K562 (cell line): ENCODE measurements at regions not wholly inside any gene's neighbourhood (a gene's known extent, or its start where the extent isn't known, plus 50 kb on each side); places are given as distances from the start of the nearest gene placed in this dataset.

Experiments
- ATAC-seq: fragments of 200-7000 bp; cut with Tn5 transposase; 3 replicates; pipeline ENCODE4 v1.9.1; 2020; ENCODE audit warnings: moderate library complexity
- BruUV-seq: library from RNA; stranded (reverse); fragments of 400-500 nt; replicated peaks from 2 replicates; lab custom pipeline; 2021; lab: Mats Ljungman, UMichigan
- CTCF ChIA-PET: fragments of 300-600 bp; formaldehyde crosslinking; extraction: SDS; loops from one replicate; lab custom pipeline; 2021; ENCODE audit warnings: low intra/inter-chr PET ratio; lab: Yijun Ruan, JAX
- POLR2A ChIA-PET: fragments of 300-600, 350-650 bp; sonication (Branson Sonifier 250); formaldehyde crosslinking; extraction: SDS; loops from one replicate; lab custom pipeline; 2021; ENCODE audit warnings: antibody characterized with exemption, inconsistent platforms; lab: Yijun Ruan, JAX
- DNase-seq, 4 experiments: peaks; one replicate each; pipeline versions ENCODE4 v3.0.0 to v3.0.0-alpha.2; 2011 to 2018; ENCODE audit warnings: low spot score in 3 of 4, mixed read lengths in 3 of 4; ENCODE audit errors: extremely low read depth in 1 of 4
- FAIRE-seq: peaks from 2 replicates; lab custom pipeline; 2011; peaks lifted over from hg19 to GRCh38; lab: Jason Lieb, UNC
- H2AFZ ChIP-seq: 2 replicates; pipeline ENCODE4 v1.6.0; 2011; ENCODE audit warnings: low read depth, low read length, control low read depth, inconsistent platforms
- H3K27ac ChIP-seq: fragments of 200-600 bp; 3 replicates; pipeline ENCODE4 v1.8.0; 2011; ENCODE audit warnings: low read depth, mild to moderate bottlenecking, control low read depth, inconsistent platforms, low read length, moderate library complexity, mixed read lengths; ENCODE audit errors: extremely low read depth
- H3K27me3 ChIP-seq, 2 experiments: fragments of 300-600 bp in 1 of 2; 2 replicates in 1 of 2; 3 replicates in 1 of 2; pipeline versions ENCODE4 v1.6.0 to v1.8.0; 2011; ENCODE audit warnings: inconsistent platforms in 2 of 2, low read length in 2 of 2, mild to moderate bottlenecking in 1 of 2, mixed read lengths in 1 of 2, moderate library complexity in 1 of 2; ENCODE audit not compliant: control insufficient read depth in 2 of 2, insufficient read depth in 2 of 2
- H3K36me3 ChIP-seq: fragments of 300-600 bp; 3 replicates; pipeline ENCODE4 v1.8.0; 2011; ENCODE audit warnings: mild to moderate bottlenecking, low read length, inconsistent platforms; ENCODE audit not compliant: control insufficient read depth, insufficient read depth
- H3K4me1 ChIP-seq, 2 experiments: fragments of 200-600 bp in 1 of 2; replicated peaks in 1 of 2; 2 replicates in 1 of 2; 3 replicates in 1 of 2; pipeline versions ENCODE4 v1.5.1 to v1.8.0; 2011; ENCODE audit warnings: inconsistent platforms in 2 of 2, low read length in 2 of 2, mild to moderate bottlenecking in 1 of 2, mixed read lengths in 1 of 2, moderate library complexity in 1 of 2; ENCODE audit not compliant: control insufficient read depth in 2 of 2, insufficient read depth in 2 of 2
- H3K4me2 ChIP-seq: 2 replicates; pipeline ENCODE4 v1.6.1; 2011; ENCODE audit warnings: low read length, control low read depth, inconsistent platforms, mixed read lengths; ENCODE audit not compliant: insufficient read depth
- H3K4me3 ChIP-seq: fragments of 200-600 bp; sonication (generic), shearing (Covaris generic); 2 replicates; pipeline ENCODE4 v1.5.1; 2016; ENCODE audit warnings: control low read depth, inconsistent platforms
- H3K79me2 ChIP-seq: fragments of 200-600 bp; 3 replicates; pipeline ENCODE4 v1.8.0; 2011; ENCODE audit warnings: low read length, inconsistent platforms; ENCODE audit not compliant: control insufficient read depth, insufficient read depth
- H3K9ac ChIP-seq, 2 experiments: 2 replicates each; pipeline versions ENCODE4 v1.6.0 to v1.6.1; 2011; ENCODE audit warnings: low read depth in 2 of 2, low read length in 2 of 2, control low read depth in 1 of 2, inconsistent platforms in 1 of 2, mild to moderate bottlenecking in 1 of 2, mixed read lengths in 1 of 2; ENCODE audit not compliant: insufficient read depth in 1 of 2
- H3K9me1 ChIP-seq: one replicate; pipeline ENCODE4 v1.6.0; 2011; ENCODE audit warnings: inconsistent platforms, mild to moderate bottlenecking, low read length, moderate library complexity; ENCODE audit not compliant: control insufficient read depth, insufficient read depth
- H3K9me3 ChIP-seq: replicated peaks from 2 replicates; pipeline ENCODE4 v1.5.1; 2011; ENCODE audit warnings: low read depth, low read length, inconsistent platforms; ENCODE audit not compliant: control insufficient read depth, insufficient read depth
- H4K20me1 ChIP-seq: replicated peaks from 2 replicates; pipeline ENCODE4 v1.6.1; 2011; ENCODE audit warnings: low read length, inconsistent platforms, mixed read lengths; ENCODE audit not compliant: control insufficient read depth, insufficient read depth
- BACH1 ChIP-seq: fragments of 200-800 bp; sonication (Bioruptor generic); IDR thresholded peaks from 2 replicates; pipeline ENCODE4 v1.6.1; 2016; ENCODE audit warnings: missing genetic modification characterization, missing compliant biosample characterization
- E2F3 ChIP-seq: fragments of 250-450 bp; sonication (Bioruptor Pico); IDR thresholded peaks from 2 replicates; pipeline ENCODE4 v1.4.0; 2020; ENCODE audit warnings: mild to moderate bottlenecking
- E2F8 ChIP-seq: fragments of 450-650 bp; IDR thresholded peaks from 2 replicates; pipeline ENCODE4 v1.7.1; 2018; ENCODE audit warnings: mild to moderate bottlenecking, low read depth; ENCODE audit not compliant: partially characterized antibody
- GATAD2A ChIP-seq: fragments of 450-650 bp; IDR thresholded peaks from 2 replicates; pipeline ENCODE4 v1.6.1; 2017
- MBD1 ChIP-seq: fragments of 250-450 bp; sonication (Bioruptor Pico); IDR thresholded peaks from 2 replicates; pipeline ENCODE4 v1.8.0; 2022; ENCODE audit warnings: inconsistent platforms
- MEF2D ChIP-seq: conservative IDR thresholded peaks from 2 replicates; pipeline ENCODE4 v1.6.1; 2016; ENCODE audit warnings: low read depth, missing genetic modification characterization, missing compliant biosample characterization
- MIER1 ChIP-seq: fragments of 450-650 bp; IDR thresholded peaks from 2 replicates; pipeline ENCODE4 v1.6.1; 2016; ENCODE audit warnings: antibody characterized with exemption, mild to moderate bottlenecking, low read depth
- NR2F6 ChIP-seq: fragments of 450-650 bp; formaldehyde crosslinking; IDR thresholded peaks from 2 replicates; pipeline ENCODE4 v1.4.0; 2020; ENCODE audit warnings: mild to moderate bottlenecking
- PHB ChIP-seq: fragments of 250-450 bp; sonication (Bioruptor Pico); IDR thresholded peaks from 2 replicates; pipeline ENCODE4 v1.5.0; 2021
- RBM17 ChIP-seq: fragments of 200-400 bp; formaldehyde crosslinking; IDR thresholded peaks from 2 replicates; pipeline ENCODE4 v1.6.1; 2017; ENCODE audit warnings: low read depth, mild to moderate bottlenecking, low read length, borderline replicate concordance
- RFX1 ChIP-seq: fragments of 450-650 bp; IDR thresholded peaks from 2 replicates; pipeline ENCODE4 v1.6.1; 2016; ENCODE audit warnings: mild to moderate bottlenecking, moderate library complexity
- SMAD2 ChIP-seq: fragments of 150-350 bp; IDR thresholded peaks from 2 replicates; pipeline ENCODE4 v1.6.1; 2014; ENCODE audit warnings: low read depth, mild to moderate bottlenecking, low read length
- SNRNP70 ChIP-seq: fragments of 200-400 bp; formaldehyde crosslinking; optimal IDR thresholded peaks from 2 replicates; pipeline ENCODE3; 2017; ENCODE audit warnings: low read depth, low read length
- SRSF7 ChIP-seq: fragments of 200-400 bp; formaldehyde crosslinking; optimal IDR thresholded peaks from 2 replicates; pipeline ENCODE3; 2017; ENCODE audit warnings: mild to moderate bottlenecking, low read depth, low read length
- THRA ChIP-seq: fragments of 450-650 bp; IDR thresholded peaks from 2 replicates; pipeline ENCODE4 v1.6.1; 2017; ENCODE audit warnings: mild to moderate bottlenecking, moderate library complexity
- ZNF644 ChIP-seq: fragments of 200-800 bp; sonication (Bioruptor generic); IDR thresholded peaks from 2 replicates; pipeline ENCODE4 v1.6.1; 2016; ENCODE audit warnings: low read depth, missing genetic modification characterization, missing compliant biosample characterization
- WGBS: fragments of 100-300 bp; shearing (Covaris generic); methylation state at CpG from one replicate; pipeline ENCODE4 v1.1.6; 2016; ENCODE audit warnings: low coverage, mixed read lengths; ENCODE audit not compliant: insufficient coverage; ENCODE audit errors: missing lambda C conversion rate; 5-methylcytosine and 5-hydroxymethylcytosine counted together
- in situ Hi-C: fragments of 300-500 bp; cut with MboI; formaldehyde crosslinking; loops from 4 replicates; pipeline ENCODE4 v1.15.0; 2018; ENCODE audit warnings: inconsistent platforms, mixed read lengths
- intact Hi-C: fragments of 100-400 bp; cut with micrococcal nuclease; formaldehyde crosslinking; loops from 2 replicates; pipeline ENCODE4 v1.14.2; 2022

- intact Hi-C loops: no loop called here
- no peak for DNase-seq
- Histone ChIP-seq H3K27me3 (peaks cover 6 to 14% of the 10 kb centered on the region in 2 experiments; a peak in 4 of 5 replicates), H2AFZ (no peak overlapping the region), H3K79me2 (no peaks in the 10 kb centered on the region), H3K36me3 (no peaks in the 10 kb centered on the region), H3K9ac (no peak overlapping the region), H3K4me1 (peaks cover 5 to 6% of the 10 kb centered on the region in 2 experiments; a peak in 4 of 5 replicates), H3K9me1 (no peaks in the 10 kb centered on the region), H3K9me3 (no peaks in the 10 kb centered on the region), H4K20me1 (peaks cover 7% of the 10 kb centered on the region; the same call in 1 of the 2 replicates), H3K4me2 (no peak overlapping the region), H3K27ac (no peak overlapping the region), H3K4me3 (no peak overlapping the region)
- no peak for TF ChIP-seq GATAD2A
- TF ChIP-seq SMAD2: no peak
- no peak for TF ChIP-seq PHB
- TF ChIP-seq E2F3 (CRISPR knock-in tag): no peak
- TF ChIP-seq RBM17: no peak
- no peak for TF ChIP-seq MBD1 (CRISPR knock-in tag)
- TF ChIP-seq SRSF7: no peak
- TF ChIP-seq BACH1 (tag): no peak
- no peak for TF ChIP-seq SNRNP70
- no peak for TF ChIP-seq NR2F6
- TF ChIP-seq MIER1: no peak
- no peak for TF ChIP-seq E2F8
- no peak for TF ChIP-seq RFX1
- no peak for TF ChIP-seq THRA
- no peak for TF ChIP-seq MEF2D (tag)
- TF ChIP-seq ZNF644: no peak
- CTCF ChIA-PET: no interaction called here
- in situ Hi-C loops: no loop called here
- no peak for FAIRE-seq
- ATAC-seq: no peak
- 29% methylated on average over 3 of the region's 3 CpGs for WGBS
- POLR2A ChIA-PET: interaction anchor here (1.0 kb wide), 2 partner anchors 10 to 13 kb away, joined by 3 read pairs; no protein-coding TSS in a partner anchor
- no TSS peak for BruUV-seq
Observed at GRCh38 chr5:135240283-135240633, 158.8 kb downstream of the MACROH2A1 start.
